ENCODE measurements at regions not wholly inside any gene's neighbourhood (a gene's known extent, or its start where the extent isn't known, plus 50 kb on each side); places are given as distances from the start of the nearest gene placed in this dataset.

- TF ChIP-seq POLR2A (IDR thresholded peaks at IDR 0.05; ENCODE audit: control extremely low read depth in 1 of 2, low read depth in 2 of 2, low read length in 2 of 2), result no peak
Observed at GRCh38 chr4:166315721-166316467, 442.9 kb downstream of the TLL1 start (continued).
